Liver (tissue), 8 donors: ENCODE measurements at regions not wholly inside any gene's neighbourhood (a gene's known extent, or its start where the extent isn't known, plus 50 kb on each side); places are given as distances from the start of the nearest gene placed in this dataset.

Source experiments
- DNase-seq: peaks from one replicate; pipeline ENCODE4 v3.0.0-alpha.2; 2017; ENCODE audit warnings: low spot score
- H3K27ac ChIP-seq, 2 donors: one replicate each; pipeline ENCODE4 v1.7.0; 2013; ENCODE audit warnings: inconsistent platforms in 2 of 2, low read length in 2 of 2, control low read depth in 1 of 2, low read depth in 1 of 2, mild to moderate bottlenecking in 1 of 2
- H3K27me3 ChIP-seq, 4 donors: one replicate each; pipeline versions ENCODE4 v1.6.1 to v1.7.0; 2013; ENCODE audit warnings: low read length in 3 of 4, inconsistent platforms in 1 of 4, mild to moderate bottlenecking in 1 of 4, moderate library complexity in 1 of 4; ENCODE audit not compliant: control insufficient read depth in 4 of 4, insufficient read depth in 4 of 4
- H3K36me3 ChIP-seq, 4 donors: one replicate each; pipeline versions ENCODE4 v1.6.1 to v1.7.0; 2013; ENCODE audit warnings: low read length in 3 of 4, mild to moderate bottlenecking in 3 of 4, low read depth in 1 of 4, moderate library complexity in 1 of 4; ENCODE audit not compliant: control insufficient read depth in 4 of 4, insufficient read depth in 3 of 4
- H3K4me1 ChIP-seq, 4 donors: one replicate each; pipeline versions ENCODE4 v1.6.1 to v1.7.0; 2013; ENCODE audit warnings: low read length in 3 of 4, mild to moderate bottlenecking in 3 of 4, moderate library complexity in 1 of 4; ENCODE audit not compliant: control insufficient read depth in 4 of 4, insufficient read depth in 4 of 4
- H3K4me3 ChIP-seq, 3 donors: one replicate each; pipeline versions ENCODE4 v1.6.1 to v1.7.0; 2013; ENCODE audit warnings: low read length in 3 of 3, control low read depth in 1 of 3, low read depth in 1 of 3, mild to moderate bottlenecking in 1 of 3
- H3K9ac ChIP-seq, 2 donors: one replicate each; pipeline ENCODE4 v1.7.0; 2013; ENCODE audit warnings: low read length in 2 of 2, mild to moderate bottlenecking in 2 of 2, moderate library complexity in 2 of 2, control low read depth in 1 of 2, low read depth in 1 of 2
- H3K9me3 ChIP-seq, 4 donors: one replicate each; pipeline versions ENCODE4 v1.6.1 to v1.7.0; 2013; ENCODE audit warnings: low read length in 3 of 4; ENCODE audit not compliant: control insufficient read depth in 4 of 4
- FOXA1 ChIP-seq: IDR thresholded peaks from 2 replicates; pipeline ENCODE4 v1.6.1; 2016; ENCODE audit warnings: antibody characterized with exemption
- GABPA ChIP-seq, 2 donors: IDR thresholded peaks in 1 of 2; conservative IDR thresholded peaks in 1 of 2; 2 replicates each; pipeline ENCODE4 v1.6.1; 2016; ENCODE audit warnings: antibody characterized with exemption in 2 of 2, mild to moderate bottlenecking in 1 of 2, moderate library complexity in 1 of 2
- HNF4A ChIP-seq, 2 donors: conservative IDR thresholded peaks; 2 replicates each; pipeline ENCODE4 v1.6.1; 2016; ENCODE audit warnings: antibody characterized with exemption in 2 of 2, mild to moderate bottlenecking in 2 of 2
- NR2F2 ChIP-seq: IDR thresholded peaks from 2 replicates; pipeline ENCODE4 v1.6.1; 2016; ENCODE audit warnings: antibody characterized with exemption
- RAD21 ChIP-seq, 2 donors: IDR thresholded peaks; 2 replicates each; pipeline ENCODE4 v1.6.1; 2016; ENCODE audit warnings: antibody characterized with exemption in 2 of 2, mild to moderate bottlenecking in 2 of 2
- REST ChIP-seq: IDR thresholded peaks from 2 replicates; pipeline ENCODE4 v1.6.1; 2016; ENCODE audit warnings: antibody characterized with exemption, mild to moderate bottlenecking
- RXRA ChIP-seq, 2 donors: IDR thresholded peaks; 2 replicates each; pipeline ENCODE4 v1.6.1; 2017 to 2018; ENCODE audit warnings: antibody characterized with exemption in 2 of 2, mild to moderate bottlenecking in 1 of 2
- SP1 ChIP-seq: IDR thresholded peaks from 2 replicates; pipeline ENCODE4 v1.6.1; 2018; ENCODE audit warnings: antibody characterized with exemption, mild to moderate bottlenecking
- TAF1 ChIP-seq: conservative IDR thresholded peaks from 2 replicates; pipeline ENCODE4 v1.6.1; 2016; ENCODE audit warnings: antibody characterized with exemption, mild to moderate bottlenecking
- YY1 ChIP-seq: IDR thresholded peaks from 2 replicates; pipeline ENCODE4 v1.6.1; 2016; ENCODE audit warnings: antibody characterized with exemption, mild to moderate bottlenecking
- ZBTB33 ChIP-seq: IDR thresholded peaks from 2 replicates; pipeline ENCODE4 v1.6.1; 2016; ENCODE audit warnings: antibody characterized with exemption
- WGBS: extraction: QIAGEN DNeasy Blood & Tissue Kit; methylation state at CpG from one replicate; pipeline ENCODE4 v1.1.7; 2013; 5-methylcytosine and 5-hydroxymethylcytosine counted together
- TF ChIP-seq, protein P1 (sequence below): fragments of 150-350 bp; IDR thresholded peaks from 2 replicates; pipeline ENCODE4 v1.5.1; 2017; ENCODE audit warnings: improper control_type of control experiment, low read depth, low read length; ENCODE audit not compliant: missing input control
- TF ChIP-seq, protein P2 (sequence below): IDR thresholded peaks from 2 replicates; pipeline ENCODE4 v1.6.1; 2016; ENCODE audit warnings: antibody characterized with exemption
- donor health status: healthy.
- donor health status: healthy.
- donor health status: healthy.
- donor health status: healthy.
- donor health status: healthy.

DNA sequence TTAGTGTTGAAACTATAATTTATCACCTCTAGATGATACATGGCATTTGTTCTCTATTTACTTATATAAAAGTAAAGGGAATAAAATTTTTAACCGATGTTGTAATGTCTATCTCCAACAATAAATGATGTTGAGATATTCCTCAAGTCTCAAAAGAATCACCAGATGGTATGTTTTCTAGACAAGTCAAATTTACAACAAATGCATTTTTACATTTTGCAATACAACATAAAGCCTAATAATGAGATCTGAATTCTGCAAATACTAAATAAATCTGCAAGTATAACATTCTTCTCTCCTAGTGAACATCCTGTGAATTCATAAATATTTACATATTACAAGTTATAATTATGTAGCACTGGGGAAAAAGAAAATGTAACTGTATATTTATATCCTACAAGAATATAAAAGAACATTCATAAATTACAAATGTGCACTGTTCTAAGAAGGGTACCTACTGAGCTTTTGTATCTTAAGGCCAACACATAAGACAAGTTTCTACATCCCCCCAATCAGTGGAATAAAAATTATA lies 1504.4 kb upstream of the ZEB2 start:
- H3K9me3 ChIP-seq, result no peaks in the 10 kb centered on the region
- H3K36me3 ChIP-seq, result no peaks in the 10 kb centered on the region
- no peak overlapping the region for H3K4me3 ChIP-seq
- no peak for DNase-seq
- no peak overlapping the region for H3K27ac ChIP-seq
- TF ChIP-seq RXRA (IDR thresholded peaks at IDR 0.05) (no peak), REST (no peak), GABPA (IDR thresholded peaks at IDR 0.05 in 1 of 2, conservative IDR thresholded peaks at IDR 0.05 in 1 of 2) (no peak), RAD21 (IDR thresholded peaks at IDR 0.05) (no peak), SP1 (no peak), FOXA1 (no peak), NR2F2 (no peak), TAF1 (no peak)
- TF ChIP-seq, protein P1, sequence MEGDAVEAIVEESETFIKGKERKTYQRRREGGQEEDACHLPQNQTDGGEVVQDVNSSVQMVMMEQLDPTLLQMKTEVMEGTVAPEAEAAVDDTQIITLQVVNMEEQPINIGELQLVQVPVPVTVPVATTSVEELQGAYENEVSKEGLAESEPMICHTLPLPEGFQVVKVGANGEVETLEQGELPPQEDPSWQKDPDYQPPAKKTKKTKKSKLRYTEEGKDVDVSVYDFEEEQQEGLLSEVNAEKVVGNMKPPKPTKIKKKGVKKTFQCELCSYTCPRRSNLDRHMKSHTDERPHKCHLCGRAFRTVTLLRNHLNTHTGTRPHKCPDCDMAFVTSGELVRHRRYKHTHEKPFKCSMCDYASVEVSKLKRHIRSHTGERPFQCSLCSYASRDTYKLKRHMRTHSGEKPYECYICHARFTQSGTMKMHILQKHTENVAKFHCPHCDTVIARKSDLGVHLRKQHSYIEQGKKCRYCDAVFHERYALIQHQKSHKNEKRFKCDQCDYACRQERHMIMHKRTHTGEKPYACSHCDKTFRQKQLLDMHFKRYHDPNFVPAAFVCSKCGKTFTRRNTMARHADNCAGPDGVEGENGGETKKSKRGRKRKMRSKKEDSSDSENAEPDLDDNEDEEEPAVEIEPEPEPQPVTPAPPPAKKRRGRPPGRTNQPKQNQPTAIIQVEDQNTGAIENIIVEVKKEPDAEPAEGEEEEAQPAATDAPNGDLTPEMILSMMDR, result no peak
- TF ChIP-seq, protein P2, sequence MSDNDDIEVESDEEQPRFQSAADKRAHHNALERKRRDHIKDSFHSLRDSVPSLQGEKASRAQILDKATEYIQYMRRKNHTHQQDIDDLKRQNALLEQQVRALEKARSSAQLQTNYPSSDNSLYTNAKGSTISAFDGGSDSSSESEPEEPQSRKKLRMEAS, result no peak
- H3K9ac ChIP-seq, result no peak overlapping the region
- WGBS, result 93% methylated on average over 1 of the region's 1 CpG
- no peaks in the 10 kb centered on the region for H3K27me3 ChIP-seq
- no peaks in the 10 kb centered on the region for H3K4me1 ChIP-seq

- H3K27me3 ChIP-seq, result no peaks in the 10 kb centered on the region
- H3K36me3 ChIP-seq, result no peaks in the 10 kb centered on the region
- H3K27ac ChIP-seq, result no peak overlapping the region
- no peak overlapping the region for H3K4me3 ChIP-seq
- H3K9me3 ChIP-seq, result no peaks in the 10 kb centered on the region
- TF ChIP-seq YY1 (no peak), ZBTB33 (no peak), REST (no peak), HNF4A (conservative IDR thresholded peaks at IDR 0.05) (no peak), TAF1 (no peak), NR2F2 (no peak), GABPA (IDR thresholded peaks at IDR 0.05 in 1 of 2, conservative IDR thresholded peaks at IDR 0.05 in 1 of 2) (no peak), RAD21 (IDR thresholded peaks at IDR 0.05) (no peak)
- TF ChIP-seq, protein P1, result no peak
- H3K4me1 ChIP-seq, result no peaks in the 10 kb centered on the region
- H3K9ac ChIP-seq, result no peak overlapping the region
- DNase-seq, result no peak
Observed at GRCh38 chr2:146004462-146004861, 1484.5 kb upstream of the ZEB2 start.
